22Rv1 (cell line): ENCODE measurements at regions not wholly inside any gene's neighbourhood (a gene's known extent, or its start where the extent isn't known, plus 50 kb on each side); places are given as distances from the start of the nearest gene placed in this dataset.

ENCODE experiments used
- H3K27ac ChIP-seq: fragments of 450-650 bp; 2 replicates; pipeline ENCODE4 v1.5.1; 2017
- CTCF ChIP-seq: fragments of 450-650 bp; IDR thresholded peaks from 2 replicates; pipeline ENCODE4 v1.5.1; 2017; ENCODE audit warnings: mild to moderate bottlenecking
- ZFX ChIP-seq: fragments of 450-650 bp; IDR thresholded peaks from 2 replicates; pipeline ENCODE4 v1.6.1; 2017; ENCODE audit warnings: antibody characterized with exemption, borderline replicate concordance

GRCh38 chr11:38423042-38423441 lies 1825.0 kb upstream of the RAG2 start:
- no peak overlapping the region for H3K27ac ChIP-seq
- TF ChIP-seq CTCF = no peak
- no peak for TF ChIP-seq ZFX

- TF ChIP-seq CTCF (no peak), ZFX (no peak)
These were observed 1818.1 kb upstream of the RAG2 start for GRCh38 chr11:38416141-38416540.

GRCh38 chr11:38411149-38411548 lies 1813.1 kb upstream of the RAG2 start:
- TF ChIP-seq CTCF (peak; percentile 59), ZFX (no peak)
- no peak overlapping the region for H3K27ac ChIP-seq

More at GRCh38 chr11:38416141-38416540, 1818.1 kb upstream of the RAG2 start:
- H3K27ac ChIP-seq = no peak overlapping the region

- no peak overlapping the region for H3K27ac ChIP-seq
- TF ChIP-seq ZFX (no peak), CTCF (no peak)
These were observed 1804.0 kb upstream of the RAG2 start for GRCh38 chr11:38402063-38402462.

GRCh38 chr11:38392176-38392575 lies 1794.1 kb upstream of the RAG2 start:
- no peak overlapping the region for H3K27ac ChIP-seq
- TF ChIP-seq ZFX = no peak
- no peak for TF ChIP-seq CTCF

- H3K27ac ChIP-seq = no peak overlapping the region
- TF ChIP-seq CTCF (no peak), ZFX (no peak)
These were observed 1786.5 kb upstream of the RAG2 start for GRCh38 chr11:38384568-38384967.

- H3K27ac ChIP-seq = no peak overlapping the region
- TF ChIP-seq CTCF = no peak
- TF ChIP-seq ZFX = no peak
These were observed 1767.2 kb upstream of the RAG2 start for GRCh38 chr11:38365274-38365673.
